Fibroblast of skin of right biceps (primary cell): ENCODE measurements at regions not wholly inside any gene's neighbourhood (a gene's known extent, or its start where the extent isn't known, plus 50 kb on each side); places are given as distances from the start of the nearest gene placed in this dataset.

ENCODE experiments used
- DNase-seq: peaks from one replicate; pipeline ENCODE4 v3.0.0-alpha.2; 2013

- no peak for DNase-seq
Measured at GRCh38 chr13:50668691-50669271, 174.7 kb downstream of the DLEU7 start.

GRCh38 chr13:50670272-50670671, 173.2 kb downstream of the DLEU7 start:
- DNase-seq = no peak

- no peak for DNase-seq
Measured at GRCh38 chr13:50670847-50671496, 172.5 kb downstream of the DLEU7 start.

- no peak for DNase-seq
Measured at GRCh38 chr13:50671497-50671850, 172.0 kb downstream of the DLEU7 start.

GRCh38 chr13:50672025-50672424, 171.5 kb downstream of the DLEU7 start:
- peak; percentile 37 for DNase-seq

GRCh38 chr13:50675651-50676050, 167.8 kb downstream of the DLEU7 start:
- no peak for DNase-seq

- peak; percentile 91 for DNase-seq
Measured at GRCh38 chr13:50676602-50677001, 166.9 kb downstream of the DLEU7 start.

GRCh38 chr13:50677258-50677657, 166.2 kb downstream of the DLEU7 start:
- no peak for DNase-seq

GRCh38 chr13:50677687-50678463, 165.6 kb downstream of the DLEU7 start:
- peak; percentile 73 for DNase-seq

- peak; percentile 97 for DNase-seq
Measured at GRCh38 chr13:50678464-50679162, 164.9 kb downstream of the DLEU7 start.

GRCh38 chr13:50679321-50679720, 164.2 kb downstream of the DLEU7 start:
- DNase-seq = peak; percentile 84

GRCh38 chr13:50682002-50682401, 161.5 kb downstream of the DLEU7 start:
- DNase-seq = no peak

GRCh38 chr13:50682966-50683365, 160.5 kb downstream of the DLEU7 start:
- DNase-seq = no peak

GRCh38 chr13:50684366-50684765, 159.1 kb downstream of the DLEU7 start:
- DNase-seq = no peak

- DNase-seq = peak; percentile 78
Measured at GRCh38 chr13:50685491-50685890, 158.0 kb downstream of the DLEU7 start.

- no peak for DNase-seq
Measured at GRCh38 chr13:50685956-50686355, 157.5 kb downstream of the DLEU7 start.

GRCh38 chr13:50686551-50686950, 156.9 kb downstream of the DLEU7 start:
- DNase-seq = no peak

- no peak for DNase-seq
Measured at GRCh38 chr13:50687545-50687944, 155.9 kb downstream of the DLEU7 start.

- DNase-seq = no peak
Measured at GRCh38 chr13:50690006-50690405, 153.5 kb downstream of the DLEU7 start.

GRCh38 chr13:50691176-50691680, 152.3 kb downstream of the DLEU7 start:
- no peak for DNase-seq

- DNase-seq = peak; percentile 46
Measured at GRCh38 chr13:50691681-50692263, 151.7 kb downstream of the DLEU7 start.

GRCh38 chr13:50692396-50692915, 151.0 kb downstream of the DLEU7 start:
- DNase-seq = no peak

GRCh38 chr13:50693727-50694126, 149.8 kb downstream of the DLEU7 start:
- DNase-seq = peak; percentile 71
